ENCODE measurements at regions not wholly inside any gene's neighbourhood (a gene's known extent, or its start where the extent isn't known, plus 50 kb on each side); places are given as distances from the start of the nearest gene placed in this dataset.

DNA sequence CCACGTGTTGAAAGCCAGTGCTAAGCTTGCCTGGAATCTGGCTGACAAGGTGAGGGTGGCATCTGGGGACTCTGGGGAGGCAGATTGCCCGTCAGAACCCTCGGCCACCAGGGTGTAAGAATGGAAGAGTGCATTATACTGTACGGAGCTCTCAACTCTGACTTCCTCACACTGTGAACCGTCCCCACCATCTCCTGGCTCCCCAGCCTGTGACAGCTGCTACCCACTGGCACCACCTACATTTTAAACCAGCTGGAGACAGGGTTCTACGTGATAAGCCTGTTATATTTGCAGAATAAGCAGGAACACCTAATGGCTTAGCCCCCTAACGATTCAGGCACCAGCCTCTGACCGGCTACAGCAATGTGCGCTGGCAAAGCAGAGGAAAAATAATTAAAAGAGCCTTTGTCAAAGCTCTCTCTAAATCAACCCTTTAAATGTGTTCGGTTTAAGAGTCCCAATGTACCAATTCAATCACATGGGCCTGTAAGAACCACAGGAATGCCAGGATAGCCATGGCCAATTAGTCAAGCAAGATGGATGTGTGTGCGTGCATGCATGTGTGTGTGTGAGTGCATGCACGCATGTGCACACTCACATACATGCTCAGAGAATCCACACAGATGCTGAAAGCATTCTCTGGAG lies 89.1 kb upstream of the TAB2 start:
- Histone ChIP-seq H2BK15ac (ENCODE audit: low read length) (no peak overlapping the region), H3K79me2 (ENCODE audit: control insufficient read depth in 1 of 2, insufficient read depth in 2 of 2, low read length in 2 of 2) (no peaks in the 10 kb centered on the region), H3K4me3 (ENCODE audit: extremely low read depth in 1 of 4, insufficient read depth in 2 of 4, low read depth in 3 of 4, low read length in 4 of 4) (no peak overlapping the region), H3K4ac (replicated peaks; ENCODE audit: insufficient read length, low read depth, low read length) (no peak overlapping the region), H3K9ac (replicated peaks in 1 of 4; ENCODE audit: extremely low read depth in 1 of 4, low read depth in 3 of 4, low read length in 3 of 4) (no peak overlapping the region), H4K20me1 (replicated peaks in 1 of 2; ENCODE audit: control insufficient read depth in 1 of 2, insufficient read depth in 2 of 2, low read length in 2 of 2) (no peaks in the 10 kb centered on the region), H3K4me2 (ENCODE audit: insufficient read depth in 1 of 2, low read depth in 2 of 2, low read length in 2 of 2) (no peak overlapping the region), H4K91ac (replicated peaks; ENCODE audit: insufficient read length, low read length) (no peak overlapping the region), H3K23ac (ENCODE audit: insufficient read length) (no peak overlapping the region), H3K79me1 (ENCODE audit: low read depth, low read length) (no peaks in the 10 kb centered on the region), H4K8ac (ENCODE audit: extremely low read depth, insufficient read depth, low read length) (no peak overlapping the region), H3K23me2 (ENCODE audit: low read depth, low read length) (no peaks in the 10 kb centered on the region), H4K5ac (ENCODE audit: insufficient read length, low read depth, low read length) (no peak overlapping the region), H3K27ac (ENCODE audit: low read depth, low read length) (no peak overlapping the region), H2BK5ac (ENCODE audit: low read depth, low read length) (no peak overlapping the region), H3K18ac (ENCODE audit: extremely low read depth, low read length) (no peak overlapping the region), H3K9me3 (ENCODE audit: insufficient read depth in 2 of 2, low read depth in 1 of 2, low read length in 1 of 2) (no peaks in the 10 kb centered on the region), H2AFZ (ENCODE audit: low read length) (no peak overlapping the region), H3K14ac (ENCODE audit: insufficient read length) (no peak overlapping the region), H3K4me1 (replicated peaks in 1 of 4; ENCODE audit: control insufficient read depth in 3 of 4, insufficient read depth in 4 of 4, low read length in 3 of 4) (peaks cover 0 to 7% (median 2%) of the 10 kb centered on the region in 4 experiments; a peak in 3 of 7 replicates), H2BK120ac (replicated peaks; ENCODE audit: low read depth, low read length) (no peak overlapping the region), H2AK5ac (ENCODE audit: low read depth, low read length) (no peak overlapping the region), H3K36me3 (ENCODE audit: control insufficient read depth in 2 of 4, insufficient read depth in 4 of 4, low read length in 3 of 4) (no peaks in the 10 kb centered on the region), H2BK20ac (ENCODE audit: low read length) (no peak overlapping the region), H3K56ac (replicated peaks; ENCODE audit: insufficient read length, low read depth, low read length) (no peak overlapping the region), H2BK12ac (ENCODE audit: low read depth, low read length) (no peak overlapping the region), H3K27me3 (replicated peaks in 1 of 4; ENCODE audit: control insufficient read depth in 3 of 4, extremely low read depth in 1 of 4, insufficient read depth in 3 of 4, low read length in 3 of 4) (no peaks in the 10 kb centered on the region; a peak in 1 of 7 replicates)
- ChIA-PET CTCF (ENCODE audit: partially characterized antibody) (interaction anchor here (1.2 to 1.3 kb wide), 2 partner anchors 10 to 114 kb away, joined by 3 to 4 read pairs; no protein-coding TSS in a partner anchor), POLR2A (ENCODE audit: partially characterized antibody) (no interaction called here)
- no peak for DNase-seq (ENCODE audit: low read depth in 1 of 2, low spot score in 2 of 2)
- FAIRE-seq, result no peak
- 78% methylated on average over 12 of the region's 12 CpGs; no CpG with 5 or more reads in 1 of the 2 experiments for WGBS, 2 experiments (ENCODE audit: extremely low coverage in 1 of 2, insufficient coverage in 1 of 2, insufficient read length in 1 of 2, insufficient replicate concordance in 2 of 2, low coverage in 1 of 2, low lambda C conversion rate in 2 of 2, missing lambda C conversion rate in 1 of 2)
- TF ChIP-seq EZH2 (IDR thresholded peaks at IDR 0.05; ENCODE audit: low read depth, low read length, severe bottlenecking) (no peak), ATF3 (IDR thresholded peaks at IDR 0.05; ENCODE audit: insufficient read depth, low read depth, low read length) (no peak), SP2 (IDR thresholded peaks at IDR 0.05; ENCODE audit: low read length) (no peak), KDM5A (IDR thresholded peaks at IDR 0.05; ENCODE audit: low read length) (no peak), JUND (IDR thresholded peaks at IDR 0.05; ENCODE audit: low read length) (no peak)

Data from H1 (cell line).